ENCODE measurements at regions not wholly inside any gene's neighbourhood (a gene's known extent, or its start where the extent isn't known, plus 50 kb on each side); places are given as distances from the start of the nearest gene placed in this dataset.

- POLR2A ChIA-PET = no interaction called here
- DNase-seq = no peak
- H3K4me1 Mint-ChIP-seq (ENCODE audit: low read depth) = no peaks in the 10 kb centered on the region
Observed at GRCh38 chr14:96630281-96630680, 128.1 kb downstream of the PAPOLA start.

GRCh38 chr14:96631030-96631429 lies 128.8 kb downstream of the PAPOLA start:
- CTCF ChIA-PET = no interaction called here
- no peak overlapping the region for H3K27ac Mint-ChIP-seq

More at GRCh38 chr14:96630281-96630680, 128.1 kb downstream of the PAPOLA start:
- H3K9me3 Mint-ChIP-seq (ENCODE audit: insufficient read depth) = no peaks in the 10 kb centered on the region
- no peaks in the 10 kb centered on the region for H3K36me3 Mint-ChIP-seq (ENCODE audit: low read depth)
- no peak overlapping the region for H3K4me3 Mint-ChIP-seq
- H3K27me3 Mint-ChIP-seq (ENCODE audit: low read depth) = no peaks in the 10 kb centered on the region
- ATAC-seq = no peak
- no peak overlapping the region for H3K27ac Mint-ChIP-seq
- CTCF ChIA-PET = no interaction called here

GRCh38 chr14:96631621-96632362 lies 129.6 kb downstream of the PAPOLA start:
- Mint-ChIP-seq H3K4me3 (no peak overlapping the region), H3K36me3 (ENCODE audit: low read depth) (no peaks in the 10 kb centered on the region), H3K9me3 (ENCODE audit: insufficient read depth) (no peaks in the 10 kb centered on the region), H3K27me3 (ENCODE audit: low read depth) (no peaks in the 10 kb centered on the region), H3K27ac (no peak overlapping the region), H3K4me1 (ENCODE audit: low read depth) (no peaks in the 10 kb centered on the region)
- ATAC-seq (no peak), DNase-seq (peak; percentile 16)
- CTCF ChIA-PET = no interaction called here
- POLR2A ChIA-PET = no interaction called here

More at GRCh38 chr14:96631030-96631429, 128.8 kb downstream of the PAPOLA start:
- no peaks in the 10 kb centered on the region for H3K9me3 Mint-ChIP-seq (ENCODE audit: insufficient read depth)
- DNase-seq (peak; percentile 4), ATAC-seq (no peak)
- POLR2A ChIA-PET = no interaction called here
- H3K4me3 Mint-ChIP-seq = no peak overlapping the region
- H3K36me3 Mint-ChIP-seq (ENCODE audit: low read depth) = no peaks in the 10 kb centered on the region
- no peaks in the 10 kb centered on the region for H3K27me3 Mint-ChIP-seq (ENCODE audit: low read depth)
- no peaks in the 10 kb centered on the region for H3K4me1 Mint-ChIP-seq (ENCODE audit: low read depth)

- DNase-seq = no peak
- Mint-ChIP-seq H3K27me3 (ENCODE audit: low read depth) (no peaks in the 10 kb centered on the region), H3K4me1 (ENCODE audit: low read depth) (no peaks in the 10 kb centered on the region), H3K4me3 (no peak overlapping the region), H3K9me3 (ENCODE audit: insufficient read depth) (no peaks in the 10 kb centered on the region), H3K27ac (no peak overlapping the region), H3K36me3 (ENCODE audit: low read depth) (no peaks in the 10 kb centered on the region)
- ChIA-PET POLR2A (no interaction called here), CTCF (no interaction called here)
- no peak for ATAC-seq
Observed at GRCh38 chr14:96632363-96632758, 130.2 kb downstream of the PAPOLA start.

- no peak overlapping the region for H3K27ac Mint-ChIP-seq
- ATAC-seq = no peak
- H3K9me3 Mint-ChIP-seq (ENCODE audit: insufficient read depth) = no peaks in the 10 kb centered on the region
- H3K36me3 Mint-ChIP-seq (ENCODE audit: low read depth) = no peaks in the 10 kb centered on the region
- H3K4me1 Mint-ChIP-seq (ENCODE audit: low read depth) = no peaks in the 10 kb centered on the region
- no peak for DNase-seq
- ChIA-PET CTCF (no interaction called here), POLR2A (no interaction called here)
- no peak overlapping the region for H3K4me3 Mint-ChIP-seq
- no peaks in the 10 kb centered on the region for H3K27me3 Mint-ChIP-seq (ENCODE audit: low read depth)
Observed at GRCh38 chr14:96633096-96633495, 130.9 kb downstream of the PAPOLA start.

GRCh38 chr14:96634481-96634880 lies 132.3 kb downstream of the PAPOLA start:
- no peaks in the 10 kb centered on the region for H3K27me3 Mint-ChIP-seq (ENCODE audit: low read depth)
- POLR2A ChIA-PET = no interaction called here
- H3K36me3 Mint-ChIP-seq (ENCODE audit: low read depth) = no peaks in the 10 kb centered on the region
- ATAC-seq = no peak
- no peaks in the 10 kb centered on the region for H3K4me1 Mint-ChIP-seq (ENCODE audit: low read depth)
- CTCF ChIA-PET = no interaction called here
- no peak for DNase-seq
- H3K9me3 Mint-ChIP-seq (ENCODE audit: insufficient read depth) = no peaks in the 10 kb centered on the region
- H3K27ac Mint-ChIP-seq = no peak overlapping the region
- H3K4me3 Mint-ChIP-seq = no peak overlapping the region

GRCh38 chr14:96634896-96635295 lies 132.7 kb downstream of the PAPOLA start:
- CTCF ChIA-PET = no interaction called here
- Mint-ChIP-seq H3K9me3 (ENCODE audit: insufficient read depth) (no peaks in the 10 kb centered on the region), H3K27ac (no peak overlapping the region), H3K27me3 (ENCODE audit: low read depth) (no peaks in the 10 kb centered on the region), H3K36me3 (ENCODE audit: low read depth) (no peaks in the 10 kb centered on the region), H3K4me1 (ENCODE audit: low read depth) (no peaks in the 10 kb centered on the region), H3K4me3 (no peak overlapping the region)
- DNase-seq (no peak), ATAC-seq (no peak)
- POLR2A ChIA-PET = no interaction called here

GRCh38 chr14:96635850-96636249 lies 133.7 kb downstream of the PAPOLA start:
- Mint-ChIP-seq H3K4me1 (ENCODE audit: low read depth) (no peaks in the 10 kb centered on the region), H3K9me3 (ENCODE audit: insufficient read depth) (no peaks in the 10 kb centered on the region), H3K27me3 (ENCODE audit: low read depth) (no peaks in the 10 kb centered on the region), H3K27ac (no peak overlapping the region), H3K36me3 (ENCODE audit: low read depth) (no peaks in the 10 kb centered on the region), H3K4me3 (no peak overlapping the region)
- DNase-seq (no peak), ATAC-seq (no peak)
- POLR2A ChIA-PET = no interaction called here
- CTCF ChIA-PET = no interaction called here

- peaks cover 6% of the 10 kb centered on the region for H3K27me3 Mint-ChIP-seq (ENCODE audit: low read depth)
- H3K4me3 Mint-ChIP-seq = no peak overlapping the region
- H3K4me1 Mint-ChIP-seq (ENCODE audit: low read depth) = no peaks in the 10 kb centered on the region
- POLR2A ChIA-PET = no interaction called here
- ATAC-seq (no peak), DNase-seq (no peak)
- H3K9me3 Mint-ChIP-seq (ENCODE audit: insufficient read depth) = no peaks in the 10 kb centered on the region
- CTCF ChIA-PET = no interaction called here
- no peak overlapping the region for H3K27ac Mint-ChIP-seq
- no peaks in the 10 kb centered on the region for H3K36me3 Mint-ChIP-seq (ENCODE audit: low read depth)
Observed at GRCh38 chr14:96637521-96637920, 135.3 kb downstream of the PAPOLA start.

GRCh38 chr14:96638041-96638855 lies 136.1 kb downstream of the PAPOLA start:
- H3K9me3 Mint-ChIP-seq (ENCODE audit: insufficient read depth) = no peaks in the 10 kb centered on the region
- ChIA-PET POLR2A (no interaction called here), CTCF (no interaction called here)
- no peak overlapping the region for H3K27ac Mint-ChIP-seq
- no peak overlapping the region for H3K4me3 Mint-ChIP-seq
- no peaks in the 10 kb centered on the region for H3K36me3 Mint-ChIP-seq (ENCODE audit: low read depth)
- DNase-seq (no peak), ATAC-seq (no peak)
- no peaks in the 10 kb centered on the region for H3K4me1 Mint-ChIP-seq (ENCODE audit: low read depth)
- peaks cover 8% of the 10 kb centered on the region for H3K27me3 Mint-ChIP-seq (ENCODE audit: low read depth)

GRCh38 chr14:96639550-96639949 lies 137.4 kb downstream of the PAPOLA start:
- ChIA-PET POLR2A (no interaction called here), CTCF (no interaction called here)
- H3K9me3 Mint-ChIP-seq (ENCODE audit: insufficient read depth) = no peaks in the 10 kb centered on the region
- no peaks in the 10 kb centered on the region for H3K36me3 Mint-ChIP-seq (ENCODE audit: low read depth)
- ATAC-seq (no peak), DNase-seq (no peak)
- peaks cover 11% of the 10 kb centered on the region for H3K27me3 Mint-ChIP-seq (ENCODE audit: low read depth)
- H3K4me1 Mint-ChIP-seq (ENCODE audit: low read depth) = no peaks in the 10 kb centered on the region
- no peak overlapping the region for H3K27ac Mint-ChIP-seq
- no peak overlapping the region for H3K4me3 Mint-ChIP-seq

- H3K4me1 Mint-ChIP-seq (ENCODE audit: low read depth) = no peaks in the 10 kb centered on the region
- no peaks in the 10 kb centered on the region for H3K36me3 Mint-ChIP-seq (ENCODE audit: low read depth)
- CTCF ChIA-PET = no interaction called here
- ATAC-seq (no peak), DNase-seq (no peak)
- H3K27me3 Mint-ChIP-seq (ENCODE audit: low read depth) = peaks cover 33% of the 10 kb centered on the region
- H3K27ac Mint-ChIP-seq = no peak overlapping the region
- POLR2A ChIA-PET = no interaction called here
- H3K9me3 Mint-ChIP-seq (ENCODE audit: insufficient read depth) = no peaks in the 10 kb centered on the region
- H3K4me3 Mint-ChIP-seq = no peak overlapping the region
Observed at GRCh38 chr14:96648506-96649326, 146.5 kb downstream of the PAPOLA start.
